ENCODE measurements at regions not wholly inside any gene's neighbourhood (a gene's known extent, or its start where the extent isn't known, plus 50 kb on each side); places are given as distances from the start of the nearest gene placed in this dataset.
A peak's percentile ranks its signal among the peaks of the same experiment; 100 is the strongest.

GRCh38 chr13:74706801-74707200 lies 572.6 kb upstream of the KLF12 start:
- no peak for ATAC-seq (ENCODE audit: low read depth in 2 of 2)
- H3K4me3 Mint-ChIP-seq = no peak overlapping the region

GRCh38 chr13:74705438-74705837 lies 571.2 kb upstream of the KLF12 start:
- Mint-ChIP-seq H3K4me3 (no peak overlapping the region), H3K27me3 (no peaks in the 10 kb centered on the region), H3K36me3 (no peaks in the 10 kb centered on the region), H3K9me3 (peaks cover 0 to 8% (median 1%) of the 10 kb centered on the region in 7 donors), H3K27ac (no peak overlapping the region), H3K4me1 (no peaks in the 10 kb centered on the region)
- ATAC-seq (ENCODE audit: low read depth in 2 of 2) (no peak), DNase-seq (no peak)

More at GRCh38 chr13:74706801-74707200, 572.6 kb upstream of the KLF12 start:
- DNase-seq = no peak
- Mint-ChIP-seq H3K4me1 (no peaks in the 10 kb centered on the region), H3K36me3 (no peaks in the 10 kb centered on the region), H3K27me3 (no peaks in the 10 kb centered on the region), H3K9me3 (peaks cover 0 to 5% (median 0%) of the 10 kb centered on the region in 7 donors), H3K27ac (no peak overlapping the region)

GRCh38 chr13:74703855-74704387 lies 569.7 kb upstream of the KLF12 start:
- ATAC-seq (ENCODE audit: low read depth in 2 of 2) (no peak), DNase-seq (no peak)
- Mint-ChIP-seq H3K27ac (no peak overlapping the region), H3K27me3 (no peaks in the 10 kb centered on the region), H3K4me3 (no peak overlapping the region), H3K4me1 (no peaks in the 10 kb centered on the region), H3K36me3 (no peaks in the 10 kb centered on the region), H3K9me3 (peaks cover 0 to 4% (median 3%) of the 10 kb centered on the region in 7 donors)

GRCh38 chr13:74696148-74696922 lies 562.1 kb upstream of the KLF12 start:
- Mint-ChIP-seq H3K4me3 (no peak overlapping the region), H3K4me1 (no peaks in the 10 kb centered on the region), H3K27me3 (peaks cover 0 to 4% (median 0%) of the 10 kb centered on the region in 3 donors), H3K36me3 (no peaks in the 10 kb centered on the region), H3K27ac (no peak overlapping the region), H3K9me3 (peaks cover 0 to 4% (median 3%) of the 10 kb centered on the region in 7 donors)
- DNase-seq (no peak), ATAC-seq (ENCODE audit: low read depth in 2 of 2) (no peak)

GRCh38 chr13:74695021-74695800 lies 561.0 kb upstream of the KLF12 start:
- Mint-ChIP-seq H3K9me3 (peaks cover 0 to 4% (median under 1%) of the 10 kb centered on the region in 7 donors), H3K27ac (peak overlapping the region in 1 of 6 donors; percentile 49), H3K36me3 (no peaks in the 10 kb centered on the region), H3K27me3 (peaks cover 0 to 4% (median 0%) of the 10 kb centered on the region in 3 donors), H3K4me1 (no peaks in the 10 kb centered on the region), H3K4me3 (no peak overlapping the region)
- DNase-seq = no peak
- ATAC-seq (ENCODE audit: low read depth in 2 of 2) = no peak

GRCh38 chr13:74687442-74688182 lies 553.4 kb upstream of the KLF12 start:
- Mint-ChIP-seq H3K4me1 (no peaks in the 10 kb centered on the region), H3K36me3 (no peaks in the 10 kb centered on the region), H3K27me3 (no peaks in the 10 kb centered on the region), H3K4me3 (no peak overlapping the region), H3K9me3 (peaks cover 3 to 26% (median 9%) of the 10 kb centered on the region in 7 donors), H3K27ac (no peak overlapping the region)
- ATAC-seq (ENCODE audit: low read depth in 2 of 2) (no peak), DNase-seq (no peak)

- peaks cover 0 to 26% (median 7%) of the 10 kb centered on the region in 7 donors for H3K9me3 Mint-ChIP-seq
- no peaks in the 10 kb centered on the region for H3K4me1 Mint-ChIP-seq
- ATAC-seq (ENCODE audit: low read depth in 2 of 2) = no peak
- no peak overlapping the region for H3K4me3 Mint-ChIP-seq
- H3K36me3 Mint-ChIP-seq = no peaks in the 10 kb centered on the region
- no peak for DNase-seq
- H3K27me3 Mint-ChIP-seq = no peaks in the 10 kb centered on the region
- H3K27ac Mint-ChIP-seq = no peak overlapping the region
Observed at GRCh38 chr13:74683411-74683810, 549.2 kb upstream of the KLF12 start.

- ATAC-seq (ENCODE audit: low read depth in 2 of 2) (no peak), DNase-seq (no peak)
- peaks cover 0 to 26% (median 7%) of the 10 kb centered on the region in 7 donors for H3K9me3 Mint-ChIP-seq
- no peaks in the 10 kb centered on the region for H3K4me1 Mint-ChIP-seq
- H3K36me3 Mint-ChIP-seq = no peaks in the 10 kb centered on the region
- H3K27me3 Mint-ChIP-seq = no peaks in the 10 kb centered on the region
- H3K4me3 Mint-ChIP-seq = no peak overlapping the region
- no peak overlapping the region for H3K27ac Mint-ChIP-seq
Observed at GRCh38 chr13:74682746-74683145, 548.5 kb upstream of the KLF12 start.

- H3K36me3 Mint-ChIP-seq = no peaks in the 10 kb centered on the region
- no peaks in the 10 kb centered on the region for H3K4me1 Mint-ChIP-seq
- H3K4me3 Mint-ChIP-seq = no peak overlapping the region
- no peak overlapping the region for H3K27ac Mint-ChIP-seq
- ATAC-seq (ENCODE audit: low read depth in 2 of 2) (no peak), DNase-seq (no peak)
- peaks cover 0 to 26% (median 7%) of the 10 kb centered on the region in 7 donors for H3K9me3 Mint-ChIP-seq
- H3K27me3 Mint-ChIP-seq = no peaks in the 10 kb centered on the region
Observed at GRCh38 chr13:74681891-74682290, 547.7 kb upstream of the KLF12 start.

GRCh38 chr13:74678308-74678965 lies 544.2 kb upstream of the KLF12 start:
- Mint-ChIP-seq H3K27me3 (no peaks in the 10 kb centered on the region), H3K27ac (no peak overlapping the region), H3K9me3 (peaks cover 0 to 2% (median 0%) of the 10 kb centered on the region in 7 donors), H3K4me1 (no peaks in the 10 kb centered on the region), H3K4me3 (no peak overlapping the region), H3K36me3 (no peaks in the 10 kb centered on the region)
- ATAC-seq (ENCODE audit: low read depth in 2 of 2) (no peak), DNase-seq (no peak)

- Mint-ChIP-seq H3K4me3 (no peak overlapping the region), H3K4me1 (no peaks in the 10 kb centered on the region), H3K36me3 (no peaks in the 10 kb centered on the region), H3K9me3 (no peaks in the 10 kb centered on the region), H3K27ac (no peak overlapping the region), H3K27me3 (no peaks in the 10 kb centered on the region)
- DNase-seq (no peak), ATAC-seq (ENCODE audit: low read depth in 2 of 2) (no peak)
Observed at GRCh38 chr13:74675972-74676371, 541.8 kb upstream of the KLF12 start.

GRCh38 chr13:74675182-74675581 lies 541.0 kb upstream of the KLF12 start:
- Mint-ChIP-seq H3K36me3 (no peaks in the 10 kb centered on the region), H3K9me3 (no peaks in the 10 kb centered on the region), H3K4me3 (no peak overlapping the region), H3K27me3 (no peaks in the 10 kb centered on the region), H3K4me1 (no peaks in the 10 kb centered on the region), H3K27ac (no peak overlapping the region)
- DNase-seq = no peak
- no peak for ATAC-seq (ENCODE audit: low read depth in 2 of 2)

- Mint-ChIP-seq H3K27ac (no peak overlapping the region), H3K27me3 (no peaks in the 10 kb centered on the region), H3K4me3 (no peak overlapping the region), H3K9me3 (no peaks in the 10 kb centered on the region), H3K36me3 (no peaks in the 10 kb centered on the region), H3K4me1 (no peaks in the 10 kb centered on the region)
- ATAC-seq (ENCODE audit: low read depth in 2 of 2) = no peak
- no peak for DNase-seq
Observed at GRCh38 chr13:74674720-74675119, 540.5 kb upstream of the KLF12 start.
